Posterior vena cava (tissue), 2 donors: ENCODE measurements at regions not wholly inside any gene's neighbourhood (a gene's known extent, or its start where the extent isn't known, plus 50 kb on each side); places are given as distances from the start of the nearest gene placed in this dataset.

Experiments used
- DNase-seq: peaks from one replicate; pipeline ENCODE4 v3.0.0-alpha.2; 2020; ENCODE audit warnings: low spot score
- intact Hi-C, 2 donors: fragments of 100-400 bp; cut with DNase I; formaldehyde crosslinking; loops; one replicate each; pipeline versions ENCODE4 v1.14.1 to v1.14.2; 2022 to 2023
- donor health status: DM: yes; HTN: yes; CAD: no.
- donor health status: DM: yes; HTN: yes; CAD: no.

DNA sequence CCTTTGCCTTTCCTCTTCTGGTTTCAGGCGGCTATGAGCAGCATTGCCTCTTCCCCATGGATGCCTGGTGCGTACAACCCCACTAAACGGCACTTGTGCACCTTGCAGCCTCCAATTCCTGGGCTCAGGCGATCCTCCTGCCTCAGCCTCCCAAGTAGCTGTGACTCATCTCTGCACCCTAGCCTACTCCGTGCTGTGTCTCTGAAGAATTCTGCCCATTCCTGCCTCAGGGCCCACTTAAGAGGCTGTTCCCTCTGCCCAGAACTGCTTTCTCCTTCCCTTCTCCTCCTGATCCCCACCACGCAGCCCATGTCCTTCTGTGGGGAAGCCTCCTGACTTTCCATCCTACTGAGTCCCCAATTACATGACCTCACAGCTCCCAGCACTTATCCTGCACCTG, 142.2 kb upstream of the ZNF507 start:
- no peak for DNase-seq
- intact Hi-C loops: no loop called here

GRCh38 chr19:32206065-32206464, 139.3 kb upstream of the ZNF507 start:
- no peak for DNase-seq
- intact Hi-C loops: no loop called here

DNA sequence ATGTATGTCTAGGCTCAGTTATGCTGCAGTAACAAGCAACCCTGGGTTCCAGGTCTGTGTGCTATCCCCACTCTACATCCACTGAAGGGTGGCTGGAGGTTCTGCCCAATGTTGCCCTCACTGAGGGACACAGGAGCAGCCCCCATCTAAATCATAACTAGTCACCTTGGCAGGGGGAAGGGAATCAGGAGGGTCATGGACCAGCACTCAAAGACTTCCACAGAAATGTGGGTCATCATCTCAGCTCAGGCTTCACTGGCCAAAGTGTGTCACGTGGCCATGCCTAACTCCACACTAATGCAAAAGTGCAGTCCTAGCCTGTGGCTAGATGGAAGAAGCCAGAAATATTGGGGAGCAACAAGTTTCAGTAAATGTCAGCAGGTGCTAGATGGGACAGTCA, 137.3 kb upstream of the ZNF507 start:
- no peak for DNase-seq
- intact Hi-C loops: no loop called here

DNA sequence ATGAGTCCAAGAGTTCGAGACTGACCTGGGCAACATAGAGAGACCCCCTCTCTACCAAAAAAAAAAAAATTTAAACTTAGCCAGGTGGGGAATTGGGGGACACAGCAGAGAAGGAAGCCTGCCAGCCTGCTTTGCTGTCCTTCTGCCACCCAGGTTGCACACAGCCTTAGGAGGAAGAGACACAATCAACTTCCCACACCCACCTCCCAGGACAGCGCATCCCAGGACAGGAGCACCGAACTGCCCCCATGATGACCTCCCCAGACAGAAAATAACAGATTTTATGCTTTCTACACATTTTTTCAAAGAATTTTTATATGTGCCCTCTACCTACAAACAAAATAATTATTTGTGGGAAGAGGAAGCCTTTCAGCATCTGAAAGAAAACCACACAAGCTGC, 126.0 kb upstream of the ZNF507 start:
- intact Hi-C loops: no loop called here
- DNase-seq: no peak

DNA sequence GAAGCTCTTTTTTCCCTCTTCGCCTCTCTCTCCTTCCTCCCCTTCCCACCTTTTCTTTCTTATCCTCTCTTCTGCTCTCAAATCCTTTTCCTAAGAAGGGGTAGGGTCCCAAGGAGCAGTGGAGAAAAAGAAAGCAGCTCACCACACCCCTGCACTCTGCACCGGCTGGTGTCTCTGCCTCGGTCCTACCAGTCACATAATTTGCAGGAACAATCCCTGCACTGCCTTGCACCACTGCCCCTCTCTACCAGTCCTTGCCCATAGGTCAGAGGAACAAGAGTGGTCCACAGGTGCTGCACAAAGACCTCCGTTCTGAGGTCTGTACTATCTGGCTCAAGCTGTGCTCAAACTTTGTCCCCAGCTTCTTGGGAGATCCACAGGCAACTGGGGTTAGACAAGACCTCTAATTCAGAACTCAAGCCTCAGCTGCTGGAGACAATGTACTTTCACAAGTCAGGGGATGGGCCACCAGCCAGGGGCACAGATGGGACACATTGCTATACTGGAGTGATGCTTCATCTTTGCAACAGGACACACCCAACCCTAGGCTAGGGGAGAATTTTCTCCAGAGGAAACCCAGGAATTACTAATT, 125.4 kb upstream of the ZNF507 start:
- peak; percentile 58 for DNase-seq
- intact Hi-C loops: loop anchor here (5.0 to 10.0 kb wide), 2 partner anchors 1545 to 1548 kb away; no protein-coding TSS in a partner anchor

GRCh38 chr19:32220951-32221350, 124.5 kb upstream of the ZNF507 start:
- DNase-seq: peak; percentile 43
- intact Hi-C loops: loop anchor here (5.0 to 10.0 kb wide), 2 partner anchors 1546 to 1549 kb away; no protein-coding TSS in a partner anchor

GRCh38 chr19:32222556-32222955, 122.9 kb upstream of the ZNF507 start:
- intact Hi-C loops: loop anchor here (5.0 to 10.0 kb wide), 2 partner anchors 1548 to 1550 kb away; no protein-coding TSS in a partner anchor

DNA sequence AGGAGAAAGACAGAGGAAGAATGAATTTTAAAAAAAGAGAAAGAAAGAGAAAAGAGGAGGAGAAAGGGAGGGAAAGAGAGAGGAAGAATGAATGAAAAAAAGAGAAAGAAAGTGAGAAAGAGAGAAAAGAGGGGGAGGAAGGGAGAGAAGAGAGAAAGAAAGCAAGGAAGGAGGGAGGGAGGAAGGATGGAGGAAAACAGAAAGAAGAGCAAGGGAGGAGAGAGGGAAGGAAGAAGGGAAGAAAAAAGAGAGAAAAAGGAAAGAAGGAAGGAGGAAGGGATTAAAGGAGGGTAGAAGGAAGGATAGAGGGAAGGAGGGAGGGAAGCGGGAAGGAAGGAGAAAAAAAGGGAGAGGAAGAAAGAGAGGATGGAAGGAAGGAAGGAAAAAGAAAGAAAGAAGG, 122.3 kb upstream of the ZNF507 start:
- intact Hi-C loops: loop anchor here (5.0 to 10.0 kb wide), 2 partner anchors 1548 to 1551 kb away; no protein-coding TSS in a partner anchor
- no peak for DNase-seq

More at GRCh38 chr19:32222556-32222955, 122.9 kb upstream of the ZNF507 start:
- peak; percentile 61 for DNase-seq

DNA sequence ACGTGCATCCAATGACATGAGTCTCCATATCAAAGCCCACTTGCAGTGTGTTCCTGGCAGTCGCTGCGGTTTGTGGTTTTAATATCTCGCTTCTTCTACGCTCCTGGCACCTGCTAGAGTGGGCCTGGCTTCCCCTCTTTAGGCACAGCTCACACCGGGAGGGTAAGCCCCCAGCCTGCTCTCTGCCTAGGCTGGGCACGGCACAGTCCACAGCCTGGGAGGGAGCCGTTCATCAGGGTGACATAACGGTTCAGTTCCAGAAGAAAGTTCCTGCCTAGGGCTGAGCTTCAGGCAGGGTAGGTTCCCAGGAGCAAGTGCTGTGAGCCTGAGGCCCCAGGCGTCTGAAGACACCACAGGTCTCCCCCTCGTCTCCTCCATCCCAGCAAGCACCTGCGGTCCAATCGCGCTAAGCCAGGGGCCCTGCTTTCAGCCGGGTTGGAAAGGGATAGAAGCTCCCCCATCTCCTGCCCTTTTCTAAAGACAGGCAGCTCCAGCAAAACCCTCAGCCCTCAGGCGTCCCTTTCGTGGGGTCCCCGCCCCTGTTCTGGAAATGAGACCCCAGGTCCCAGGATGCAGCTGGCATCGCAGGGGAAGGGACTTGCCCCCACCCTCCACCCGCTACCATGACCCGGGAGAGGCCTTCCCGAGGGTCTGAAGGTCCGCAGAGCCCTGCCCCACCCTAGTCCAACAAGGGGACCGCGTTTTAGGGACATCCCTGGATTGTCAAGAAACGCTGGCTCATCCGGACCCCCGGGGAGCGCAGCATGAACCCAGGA, 121.6 kb upstream of the ZNF507 start:
- DNase-seq: peak; percentile 58
- intact Hi-C loops: loop anchor here (2.0 to 10.0 kb wide), 3 partner anchors 65 to 1551 kb away; no protein-coding TSS in a partner anchor

DNA sequence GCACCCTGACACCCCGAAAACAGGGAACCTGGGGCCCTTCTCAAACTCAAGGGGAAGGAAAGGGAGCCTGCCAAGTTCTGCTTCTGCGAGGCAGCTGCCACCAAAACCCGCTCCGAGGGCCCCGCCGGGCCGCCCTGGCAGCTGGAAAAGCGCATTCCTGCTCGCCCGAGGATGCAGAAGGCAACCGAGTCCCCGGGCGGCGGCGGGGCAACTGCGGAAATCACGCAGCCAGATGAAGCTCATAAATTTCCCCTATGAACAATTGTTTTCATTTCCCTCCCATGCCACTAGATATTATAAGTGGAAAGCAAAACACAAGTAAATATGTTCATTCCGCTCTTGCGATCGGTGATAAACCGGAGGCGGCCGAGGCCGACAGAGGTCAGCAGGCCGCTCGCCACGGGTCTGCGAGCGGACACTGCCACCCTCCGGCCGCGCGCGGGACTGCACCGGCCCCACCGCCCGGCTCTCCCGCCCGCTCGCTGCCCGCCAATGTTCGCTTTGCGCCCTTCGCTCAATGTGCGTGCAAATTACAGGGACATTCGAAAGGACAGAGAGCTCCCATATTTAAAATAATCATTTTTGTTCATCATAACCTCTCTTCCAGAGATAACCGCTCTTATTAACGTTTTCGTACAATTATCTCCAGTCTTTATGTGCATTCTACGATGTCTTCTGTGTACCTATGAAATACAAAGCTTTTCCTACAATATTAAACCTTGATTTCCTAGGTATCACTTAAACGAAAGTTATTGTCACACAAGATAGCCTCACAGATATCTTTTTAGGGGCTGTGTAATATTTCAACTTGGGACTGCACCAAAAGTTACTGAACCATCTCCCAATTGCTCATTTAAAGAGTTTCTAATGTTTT, 120.8 kb upstream of the ZNF507 start:
- intact Hi-C loops: loop anchor here (2.0 to 10.0 kb wide), 3 partner anchors 64 to 1552 kb away; no protein-coding TSS in a partner anchor

DNA sequence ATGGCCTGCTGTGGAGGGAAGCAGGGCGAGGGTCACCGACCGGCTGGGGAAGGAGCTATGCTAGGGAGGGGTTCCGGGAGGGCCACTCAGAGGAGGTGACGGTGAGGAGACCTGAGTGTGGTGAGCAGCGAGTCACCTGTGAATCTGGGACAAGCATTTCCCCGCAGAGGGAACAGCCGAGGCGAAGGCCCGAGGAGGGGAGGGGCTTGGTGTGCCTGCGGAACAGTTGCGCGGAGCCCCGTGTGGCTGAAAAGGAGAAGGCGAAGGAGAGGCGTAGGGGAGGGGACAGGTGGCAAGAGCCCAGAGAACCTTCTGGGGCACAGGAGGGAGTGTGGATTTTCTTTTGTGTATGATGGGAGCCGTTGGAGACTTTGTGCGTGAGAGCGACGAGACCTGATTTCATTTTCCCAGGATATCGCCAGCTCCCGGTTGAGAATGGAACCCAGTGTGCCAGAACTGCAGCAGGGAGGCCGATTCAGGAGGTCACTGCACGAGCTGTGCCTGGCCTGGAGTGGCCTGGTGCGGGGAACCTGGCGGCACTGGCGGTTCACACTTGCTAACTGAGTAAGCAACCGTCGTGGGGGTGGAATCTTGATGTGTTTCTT, 117.7 kb upstream of the ZNF507 start:
- intact Hi-C loops: loop anchor here in 1 of 2 donors (10.0 kb wide), 1 partner anchor 1553 kb away; no protein-coding TSS in a partner anchor
- no peak for DNase-seq

More for the DNA sequence above, 120.8 kb upstream of the ZNF507 start:
- DNase-seq: peak; percentile 88

DNA sequence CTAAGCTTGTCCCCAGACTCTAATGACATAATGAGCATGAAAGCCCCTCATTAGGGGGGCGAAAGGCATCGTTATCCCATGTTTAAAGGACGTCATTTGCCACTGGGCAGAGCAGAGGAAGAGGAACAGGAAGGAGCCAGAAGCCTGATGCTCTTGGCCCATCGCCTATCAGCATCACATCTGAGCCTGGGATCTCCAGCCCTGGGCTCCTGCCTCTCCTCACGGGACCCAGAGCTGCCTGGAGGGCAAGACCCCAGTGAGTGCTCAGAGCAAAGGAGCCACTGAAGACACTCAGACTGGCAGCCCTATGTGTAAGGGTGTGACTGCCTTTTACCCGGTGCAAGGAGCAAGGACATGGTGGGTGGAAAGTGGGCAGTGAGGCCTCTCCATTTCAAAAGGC, 115.0 kb upstream of the ZNF507 start:
- intact Hi-C loops: no loop called here
- no peak for DNase-seq

DNA sequence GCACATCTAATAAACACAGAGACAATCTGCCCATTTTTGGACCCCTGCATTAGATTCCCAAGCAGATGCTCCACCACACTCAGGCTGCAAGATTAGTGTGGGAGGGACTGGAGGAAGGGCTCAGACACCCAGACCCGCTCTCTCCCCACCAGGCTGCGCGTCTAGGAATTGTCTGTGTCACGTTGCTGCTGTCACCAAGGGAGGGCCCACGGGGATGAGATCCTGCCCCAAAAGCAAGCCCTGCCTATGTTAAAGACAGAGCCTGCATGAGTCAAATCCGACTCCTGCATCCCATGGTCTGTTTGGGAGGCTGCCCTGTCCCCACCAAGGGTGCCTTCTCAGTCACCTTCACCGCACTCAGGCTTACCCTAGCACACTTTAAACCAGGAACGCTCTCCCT, 114.4 kb upstream of the ZNF507 start:
- intact Hi-C loops: no loop called here
- DNase-seq: no peak

- DNase-seq: no peak
- intact Hi-C loops: no loop called here
These were observed 113.7 kb upstream of the ZNF507 start for GRCh38 chr19:32231691-32232090.

GRCh38 chr19:32232449-32232848, 113.0 kb upstream of the ZNF507 start:
- intact Hi-C loops: no loop called here

GRCh38 chr19:32233091-32233490, 112.3 kb upstream of the ZNF507 start:
- DNase-seq: no peak
- intact Hi-C loops: no loop called here

More at GRCh38 chr19:32232449-32232848, 113.0 kb upstream of the ZNF507 start:
- DNase-seq: peak; percentile 22

DNA sequence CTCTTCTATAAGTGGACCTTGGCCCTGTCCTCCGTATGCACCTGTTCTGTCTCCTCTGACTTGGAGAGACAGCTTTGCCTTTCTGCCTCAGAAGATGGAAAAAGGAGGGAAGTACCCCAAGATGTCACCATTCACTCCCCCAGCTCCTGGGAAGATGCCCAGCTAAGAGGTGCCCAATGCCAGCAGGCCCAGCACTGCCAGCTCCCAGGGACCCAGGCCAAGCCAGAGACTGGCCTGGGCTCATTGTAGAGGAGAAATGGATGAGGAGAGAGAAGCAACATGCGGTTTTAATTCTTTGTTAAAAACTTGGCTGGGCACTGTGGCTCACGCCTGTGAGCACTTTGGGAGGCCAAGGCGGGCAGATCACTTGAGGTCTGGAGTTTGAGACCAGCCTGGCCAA, 111.5 kb upstream of the ZNF507 start:
- intact Hi-C loops: no loop called here
- DNase-seq: no peak

GRCh38 chr19:32234663-32235217, 110.7 kb upstream of the ZNF507 start:
- no peak for DNase-seq
- intact Hi-C loops: no loop called here

DNA sequence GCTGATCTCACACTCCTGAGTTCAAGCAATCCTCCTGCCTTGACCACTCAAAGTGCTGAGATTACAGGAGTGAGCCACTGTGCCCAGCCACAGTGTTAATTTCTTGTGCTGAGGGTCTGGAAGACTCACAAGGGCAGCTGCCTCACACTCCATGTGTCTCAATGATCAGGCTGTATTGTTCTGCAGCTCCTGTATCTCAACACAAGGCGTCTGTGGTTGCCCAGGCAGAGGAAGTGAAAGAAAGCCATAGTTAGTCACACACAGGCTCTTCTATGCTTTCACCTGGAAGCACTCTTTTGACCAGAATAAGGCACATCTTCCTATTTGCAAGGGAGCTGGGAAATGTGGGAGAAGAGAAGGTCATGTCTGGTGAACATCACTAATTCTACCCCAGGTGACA, 107.3 kb upstream of the ZNF507 start:
- intact Hi-C loops: no loop called here
- DNase-seq: no peak
